ENCODE measurements at regions not wholly inside any gene's neighbourhood (a gene's known extent, or its start where the extent isn't known, plus 50 kb on each side); places are given as distances from the start of the nearest gene placed in this dataset.
"Not testable (repeated sequence)": the region's sequence is repeated elsewhere in the genome, so short reads cannot be mapped to it uniquely, and the experiment has no call there.

DNA sequence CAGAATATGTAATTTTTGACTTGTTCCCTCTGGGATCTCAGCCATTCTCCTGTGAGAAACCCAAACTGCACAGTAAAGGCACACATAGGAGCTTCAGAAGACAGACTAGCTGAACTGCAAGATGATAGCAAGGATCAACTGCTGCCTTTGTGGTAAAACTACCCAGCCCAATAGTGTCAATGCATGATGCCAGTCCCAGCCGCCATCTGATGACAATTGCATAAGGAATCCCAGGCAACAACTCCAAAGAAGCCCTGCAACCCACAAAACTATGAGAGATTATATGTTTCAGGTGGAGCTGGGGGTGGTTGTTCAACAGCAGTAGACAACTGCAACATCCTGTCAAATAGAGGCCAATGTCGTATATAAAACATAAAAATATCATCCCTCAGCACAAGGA lies 192.4 kb upstream of the ARPP21 start:
- no peak for DNase-seq

DNA sequence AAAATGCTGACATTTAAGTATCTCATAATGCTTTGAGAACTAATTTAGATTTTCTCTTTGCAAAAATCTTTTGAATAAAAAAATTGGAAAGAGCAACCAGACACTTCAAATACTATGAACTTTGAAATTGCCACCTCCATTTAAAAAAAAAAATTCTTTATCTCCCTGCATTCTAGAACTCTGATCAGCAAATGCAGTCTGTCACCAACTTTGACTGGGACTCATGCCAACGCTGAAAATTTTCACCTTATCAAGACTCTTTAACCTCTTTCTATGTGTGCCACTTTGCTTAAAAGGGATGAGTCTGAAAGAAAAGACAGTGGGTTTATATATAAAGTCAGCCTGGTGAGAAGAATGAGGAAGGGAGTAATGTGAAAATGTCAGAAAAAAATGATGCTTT lies 191.2 kb upstream of the ARPP21 start:
- no peak for DNase-seq

GRCh38 chr3:35448681-35449080 lies 190.6 kb upstream of the ARPP21 start:
- no peak for DNase-seq

GRCh38 chr3:35454819-35455218 lies 184.5 kb upstream of the ARPP21 start:
- not testable (repeated sequence) for DNase-seq

GRCh38 chr3:35473956-35474355 lies 165.4 kb upstream of the ARPP21 start:
- DNase-seq, result no peak

DNA sequence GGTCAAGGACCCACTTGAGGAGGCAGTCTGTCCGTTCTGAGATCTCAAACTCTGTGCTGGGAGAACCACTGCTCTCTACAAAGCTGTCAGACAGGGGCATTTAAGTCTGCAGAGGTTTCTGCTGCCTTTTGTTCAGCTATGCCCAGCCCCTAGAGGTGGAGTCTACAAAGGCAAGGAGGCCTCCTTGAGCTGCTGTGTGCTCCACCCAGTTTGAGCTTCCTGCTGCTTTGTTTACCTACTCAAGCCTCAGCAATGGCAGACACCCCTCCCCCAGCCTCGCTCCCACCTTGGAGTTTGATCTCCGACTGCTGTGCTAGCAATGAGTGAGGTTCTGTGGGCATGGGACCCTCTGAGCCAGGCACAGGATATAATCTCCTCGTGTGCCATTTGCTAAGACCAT lies 156.8 kb upstream of the ARPP21 start:
- DNase-seq, result not testable (repeated sequence)

DNA sequence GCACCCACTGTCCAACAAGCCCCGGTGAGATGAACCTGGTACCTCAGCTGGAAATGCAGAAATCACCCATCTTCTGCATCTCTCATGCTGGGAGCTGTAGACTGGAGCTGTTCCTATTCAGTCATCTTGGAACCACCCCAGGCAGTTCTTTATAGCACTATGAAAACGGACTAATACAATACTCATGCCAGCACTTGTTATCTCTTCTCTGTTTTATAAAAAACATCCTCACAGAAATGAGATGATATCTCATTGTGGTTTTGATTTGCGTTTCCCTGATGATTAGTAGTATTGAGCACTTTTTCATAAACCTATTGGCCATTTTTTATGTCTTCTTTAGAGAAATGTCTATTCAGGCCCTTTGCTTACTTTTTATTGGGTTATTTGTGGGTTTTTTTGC lies 156.2 kb upstream of the ARPP21 start:
- DNase-seq, result no peak

GRCh38 chr3:35484929-35485530 lies 154.3 kb upstream of the ARPP21 start:
- no peak for DNase-seq

GRCh38 chr3:35486295-35486694 lies 153.0 kb upstream of the ARPP21 start:
- DNase-seq, result no peak

- DNase-seq, result no peak
Measured at GRCh38 chr3:35487376-35487775, 151.9 kb upstream of the ARPP21 start.

GRCh38 chr3:35488526-35488925 lies 150.8 kb upstream of the ARPP21 start:
- no peak for DNase-seq

DNA sequence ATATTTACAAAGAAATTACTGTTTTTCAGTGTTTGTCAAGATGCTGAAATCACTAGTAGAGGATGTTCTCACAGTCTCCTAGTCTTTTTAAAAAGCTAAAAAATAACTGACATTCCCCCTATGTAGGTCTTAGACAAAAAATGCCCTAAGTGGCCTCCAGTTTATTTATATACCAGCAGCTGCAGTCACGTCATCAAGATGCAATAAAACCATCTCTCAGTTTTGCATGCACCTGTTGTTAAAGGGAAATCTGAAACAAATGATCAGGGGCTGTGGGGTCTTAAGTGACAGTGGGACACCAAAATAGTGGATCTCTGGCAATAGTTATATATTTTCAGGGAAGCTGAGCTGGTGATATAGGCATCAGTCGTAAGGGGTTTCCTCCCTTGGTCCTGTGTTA lies 146.5 kb upstream of the ARPP21 start:
- DNase-seq, result no peak

- DNase-seq, result no peak
Measured at GRCh38 chr3:35498506-35499210, 140.7 kb upstream of the ARPP21 start.

- no peak for DNase-seq
Measured at GRCh38 chr3:35500641-35501350, 138.5 kb upstream of the ARPP21 start.

- no peak for DNase-seq
Measured at GRCh38 chr3:35502699-35503098, 136.6 kb upstream of the ARPP21 start.

- DNase-seq, result no peak
Measured at GRCh38 chr3:35505181-35505580, 134.1 kb upstream of the ARPP21 start.

DNA sequence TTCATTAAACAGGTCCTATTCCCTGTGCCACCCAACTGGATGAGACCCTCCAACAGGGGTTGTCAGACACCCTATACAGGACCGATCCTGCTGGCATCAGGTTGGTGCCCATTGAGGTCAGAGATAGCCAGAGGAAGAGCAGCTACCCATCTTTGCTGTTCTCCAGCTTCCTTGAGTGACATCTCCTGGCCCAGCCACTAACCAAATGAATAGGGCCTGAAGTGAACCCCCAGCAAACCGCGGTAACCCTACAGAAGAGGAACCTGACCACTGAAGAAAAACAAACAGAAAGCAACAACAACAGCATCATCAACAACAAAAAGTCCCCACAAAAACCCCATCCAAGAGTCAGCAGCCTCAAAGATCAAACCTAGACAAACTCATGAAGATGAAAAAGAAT lies 133.6 kb upstream of the ARPP21 start:
- no peak for DNase-seq

GRCh38 chr3:35519936-35520335 lies 119.4 kb upstream of the ARPP21 start:
- DNase-seq, result no peak

GRCh38 chr3:35521196-35521595 lies 118.1 kb upstream of the ARPP21 start:
- no peak for DNase-seq

GRCh38 chr3:35522450-35522849 lies 116.9 kb upstream of the ARPP21 start:
- DNase-seq, result no peak

DNA sequence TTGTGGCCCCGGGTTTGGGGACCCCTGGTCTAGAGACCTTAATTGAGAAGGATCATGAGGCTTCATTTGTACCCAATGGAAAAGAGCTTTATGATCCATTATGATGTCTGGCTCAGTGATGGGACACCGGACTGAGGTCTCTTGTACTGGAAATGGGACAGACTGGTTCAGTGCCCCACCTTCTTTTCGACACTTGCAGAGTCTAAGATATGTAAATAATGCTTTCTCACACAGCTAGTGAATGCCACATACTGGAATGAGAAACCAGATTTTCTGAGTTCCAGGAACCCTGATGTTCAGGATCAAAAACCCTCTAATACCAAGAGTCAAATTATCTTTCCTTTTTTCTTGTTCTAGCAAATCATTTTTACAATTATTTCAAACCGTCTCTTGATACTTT lies 116.3 kb upstream of the ARPP21 start:
- DNase-seq, result no peak

DNA sequence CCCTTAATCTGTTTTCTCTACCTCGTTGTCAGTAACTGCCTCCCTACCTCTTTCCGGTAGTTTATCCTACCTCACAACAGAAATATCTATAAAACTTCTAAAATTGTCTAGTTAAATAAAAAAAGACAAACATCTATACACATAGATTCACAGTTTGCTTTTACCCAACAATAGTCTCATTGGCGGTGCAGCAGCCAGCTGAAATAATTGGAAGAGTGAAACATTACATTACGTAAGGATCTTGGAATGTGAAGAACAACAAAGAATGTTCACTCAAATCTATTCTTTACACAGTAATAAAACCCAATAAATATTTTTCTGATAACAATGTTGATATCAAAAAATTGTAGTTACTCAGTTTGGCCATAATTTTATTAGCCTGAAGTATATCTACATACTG lies 115.5 kb upstream of the ARPP21 start:
- DNase-seq, result no peak

DNA sequence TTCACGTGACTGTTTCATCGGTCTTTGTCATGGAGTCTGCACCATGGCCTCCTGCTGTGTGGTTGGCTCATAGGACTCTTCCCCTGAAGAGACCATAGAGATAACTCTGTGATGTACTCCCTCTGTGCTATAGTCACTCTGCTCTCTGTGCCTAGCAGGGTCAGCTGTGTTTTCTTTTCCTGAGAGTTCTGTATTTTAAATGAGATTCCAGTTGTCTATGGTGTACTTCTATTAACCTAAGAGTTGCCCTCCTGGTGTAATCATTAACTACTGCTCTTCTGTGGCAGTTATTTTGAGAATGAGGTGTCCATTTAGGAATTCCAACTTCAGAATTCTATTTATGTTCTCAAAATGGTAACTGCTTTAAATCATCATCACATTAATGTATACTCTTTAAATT lies 114.5 kb upstream of the ARPP21 start:
- DNase-seq, result no peak

- DNase-seq, result no peak
Measured at GRCh38 chr3:35528728-35529127, 110.6 kb upstream of the ARPP21 start.
